ENCODE measurements at regions not wholly inside any gene's neighbourhood (a gene's known extent, or its start where the extent isn't known, plus 50 kb on each side); places are given as distances from the start of the nearest gene placed in this dataset.

DNA sequence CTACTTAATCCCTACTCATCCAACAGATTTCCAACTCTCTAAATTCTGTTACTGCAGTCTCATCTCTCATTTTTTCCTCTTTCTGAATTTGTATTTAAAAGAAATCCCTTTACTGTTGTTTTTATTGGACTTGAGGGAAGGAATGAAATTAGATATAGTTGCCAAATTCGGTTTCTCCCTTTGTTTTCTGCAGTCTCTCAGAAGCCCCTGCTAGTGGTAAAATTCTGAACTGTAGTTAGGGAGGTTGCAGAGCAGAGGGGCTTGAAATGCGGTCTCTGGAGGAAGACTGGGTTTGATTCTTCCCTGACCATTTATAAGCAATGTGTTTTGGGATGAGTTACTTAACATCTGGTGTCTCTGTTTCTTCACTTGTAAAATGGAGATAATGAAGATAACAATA, 106.3 kb upstream of the TBX18 start:
- Histone ChIP-seq H3K79me2 (ENCODE audit: control insufficient read depth, insufficient read depth, low read length) (no peaks in the 10 kb centered on the region), H3K36me3 (replicated peaks in 1 of 2; ENCODE audit: control extremely low read depth in 1 of 2, control insufficient read depth in 1 of 2, extremely low read depth in 1 of 2, insufficient read depth in 2 of 2, low read length in 1 of 2) (no peaks in the 10 kb centered on the region), H3K4me3 (ENCODE audit: control extremely low read depth in 1 of 5, extremely low read depth in 1 of 5, insufficient read depth in 1 of 5, low read depth in 2 of 5, low read length in 4 of 5) (no peak overlapping the region), H4K20me1 (ENCODE audit: control insufficient read depth, insufficient read depth, low read length, poor library complexity, severe bottlenecking) (no peaks in the 10 kb centered on the region), H3K4me1 (ENCODE audit: control insufficient read depth in 2 of 2, insufficient read depth in 2 of 2, low read length in 2 of 2) (no peaks in the 10 kb centered on the region), H3K27me3 (replicated peaks in 1 of 4; ENCODE audit: control extremely low read depth in 1 of 4, control insufficient read depth in 3 of 4, insufficient read depth in 4 of 4, low read length in 3 of 4) (no peaks in the 10 kb centered on the region), H2AFZ (ENCODE audit: insufficient read depth, low read depth, low read length, poor library complexity, severe bottlenecking) (no peak overlapping the region), H3K9me3 (ENCODE audit: control extremely low read depth in 1 of 3, control insufficient read depth in 2 of 3, insufficient read depth in 1 of 3, low read length in 2 of 3) (no peaks in the 10 kb centered on the region), H3K4me2 (replicated peaks; ENCODE audit: low read depth, low read length, poor library complexity, severe bottlenecking) (no peak overlapping the region), H3K27ac (ENCODE audit: low read length in 2 of 2) (no peak overlapping the region), H3K9ac (ENCODE audit: low read length) (no peak overlapping the region)
- Mint-ChIP-seq H3K27ac (no peak overlapping the region), H3K27me3 (no peaks in the 10 kb centered on the region), H3K4me1 (no peaks in the 10 kb centered on the region), H3K9me3 (ENCODE audit: insufficient read depth) (no peaks in the 10 kb centered on the region), H3K4me3 (no peak overlapping the region)
- 100% methylated on average over 1 of the region's 2 CpGs for WGBS (ENCODE audit: insufficient coverage)
- intact Hi-C loops (cut with micrococcal nuclease), result no loop called here
- DNase-seq, result no peak
- no peak for ATAC-seq (ENCODE audit: low read depth)
- POLR2A ChIA-PET, result no interaction called here
- CTCF ChIA-PET, result no interaction called here
- TF ChIP-seq EZH2 (IDR thresholded peaks at IDR 0.05; ENCODE audit: borderline replicate concordance, insufficient read depth, low read depth, low read length, poor library complexity, severe bottlenecking), result no peak
- TF ChIP-seq, protein P1, sequence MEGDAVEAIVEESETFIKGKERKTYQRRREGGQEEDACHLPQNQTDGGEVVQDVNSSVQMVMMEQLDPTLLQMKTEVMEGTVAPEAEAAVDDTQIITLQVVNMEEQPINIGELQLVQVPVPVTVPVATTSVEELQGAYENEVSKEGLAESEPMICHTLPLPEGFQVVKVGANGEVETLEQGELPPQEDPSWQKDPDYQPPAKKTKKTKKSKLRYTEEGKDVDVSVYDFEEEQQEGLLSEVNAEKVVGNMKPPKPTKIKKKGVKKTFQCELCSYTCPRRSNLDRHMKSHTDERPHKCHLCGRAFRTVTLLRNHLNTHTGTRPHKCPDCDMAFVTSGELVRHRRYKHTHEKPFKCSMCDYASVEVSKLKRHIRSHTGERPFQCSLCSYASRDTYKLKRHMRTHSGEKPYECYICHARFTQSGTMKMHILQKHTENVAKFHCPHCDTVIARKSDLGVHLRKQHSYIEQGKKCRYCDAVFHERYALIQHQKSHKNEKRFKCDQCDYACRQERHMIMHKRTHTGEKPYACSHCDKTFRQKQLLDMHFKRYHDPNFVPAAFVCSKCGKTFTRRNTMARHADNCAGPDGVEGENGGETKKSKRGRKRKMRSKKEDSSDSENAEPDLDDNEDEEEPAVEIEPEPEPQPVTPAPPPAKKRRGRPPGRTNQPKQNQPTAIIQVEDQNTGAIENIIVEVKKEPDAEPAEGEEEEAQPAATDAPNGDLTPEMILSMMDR (IDR thresholded peaks at IDR 0.05), result no peak

DNA sequence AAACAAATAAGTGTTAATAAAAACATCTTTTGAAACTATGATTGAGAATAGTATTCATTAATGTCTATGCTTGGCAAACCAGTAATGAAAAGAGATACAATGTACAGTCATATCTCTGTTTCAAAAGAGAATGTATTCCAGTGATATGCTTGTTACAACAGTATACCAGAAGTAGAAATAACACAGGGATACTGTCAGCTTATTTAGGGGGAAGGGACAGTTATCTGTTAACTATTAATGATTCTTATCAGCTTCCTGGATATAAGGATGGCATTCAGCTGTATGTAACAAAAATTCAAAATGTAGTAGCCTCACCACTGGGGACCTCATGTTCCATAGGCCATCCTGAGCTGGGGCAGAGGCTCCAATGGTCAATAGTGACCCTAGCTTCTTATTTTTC, 103.8 kb upstream of the TBX18 start:
- H3K4me1 Mint-ChIP-seq, result no peaks in the 10 kb centered on the region
- H3K27ac ChIP-seq (ENCODE audit: low read length in 2 of 2), result no peak overlapping the region
- no peaks in the 10 kb centered on the region for H3K9me3 ChIP-seq (ENCODE audit: control extremely low read depth in 1 of 3, control insufficient read depth in 2 of 3, insufficient read depth in 1 of 3, low read length in 2 of 3)
- H3K27ac Mint-ChIP-seq, result no peak overlapping the region
- no peaks in the 10 kb centered on the region for H3K36me3 ChIP-seq (replicated peaks in 1 of 2; ENCODE audit: control extremely low read depth in 1 of 2, control insufficient read depth in 1 of 2, extremely low read depth in 1 of 2, insufficient read depth in 2 of 2, low read length in 1 of 2)
- no peaks in the 10 kb centered on the region for H3K79me2 ChIP-seq (ENCODE audit: control insufficient read depth, insufficient read depth, low read length)
- H3K4me3 ChIP-seq (ENCODE audit: control extremely low read depth in 1 of 5, extremely low read depth in 1 of 5, insufficient read depth in 1 of 5, low read depth in 2 of 5, low read length in 4 of 5), result no peak overlapping the region
- ATAC-seq (ENCODE audit: low read depth), result no peak
- DNase-seq, result no peak
- H3K4me1 ChIP-seq (ENCODE audit: control insufficient read depth in 2 of 2, insufficient read depth in 2 of 2, low read length in 2 of 2), result no peaks in the 10 kb centered on the region
- TF ChIP-seq, protein P1 (IDR thresholded peaks at IDR 0.05), result no peak
- no peak for TF ChIP-seq EZH2 (IDR thresholded peaks at IDR 0.05; ENCODE audit: borderline replicate concordance, insufficient read depth, low read depth, low read length, poor library complexity, severe bottlenecking)
- H3K9me3 Mint-ChIP-seq (ENCODE audit: insufficient read depth), result no peaks in the 10 kb centered on the region
- CTCF ChIA-PET, result no interaction called here
- H3K4me3 Mint-ChIP-seq, result no peak overlapping the region
- H3K27me3 Mint-ChIP-seq, result no peaks in the 10 kb centered on the region
- H2AFZ ChIP-seq (ENCODE audit: insufficient read depth, low read depth, low read length, poor library complexity, severe bottlenecking), result no peak overlapping the region
- no peak overlapping the region for H3K4me2 ChIP-seq (replicated peaks; ENCODE audit: low read depth, low read length, poor library complexity, severe bottlenecking)
- intact Hi-C loops (cut with micrococcal nuclease), result no loop called here
- POLR2A ChIA-PET, result no interaction called here
- no peaks in the 10 kb centered on the region for H4K20me1 ChIP-seq (ENCODE audit: control insufficient read depth, insufficient read depth, low read length, poor library complexity, severe bottlenecking)
- H3K9ac ChIP-seq (ENCODE audit: low read length), result no peak overlapping the region
- no peaks in the 10 kb centered on the region for H3K27me3 ChIP-seq (replicated peaks in 1 of 4; ENCODE audit: control extremely low read depth in 1 of 4, control insufficient read depth in 3 of 4, insufficient read depth in 4 of 4, low read length in 3 of 4)

Measured in B cell (primary cell).